ENCODE measurements at regions not wholly inside any gene's neighbourhood (a gene's known extent, or its start where the extent isn't known, plus 50 kb on each side); places are given as distances from the start of the nearest gene placed in this dataset.

GRCh38 chr2:184504252-184504651 lies 94.1 kb upstream of the ZNF804A start:
- TF ChIP-seq POLR2AphosphoS5 (IDR thresholded peaks at IDR 0.05) (no peak), POLR2A (IDR thresholded peaks at IDR 0.05) (no peak)
- TF ChIP-seq, protein P1, sequence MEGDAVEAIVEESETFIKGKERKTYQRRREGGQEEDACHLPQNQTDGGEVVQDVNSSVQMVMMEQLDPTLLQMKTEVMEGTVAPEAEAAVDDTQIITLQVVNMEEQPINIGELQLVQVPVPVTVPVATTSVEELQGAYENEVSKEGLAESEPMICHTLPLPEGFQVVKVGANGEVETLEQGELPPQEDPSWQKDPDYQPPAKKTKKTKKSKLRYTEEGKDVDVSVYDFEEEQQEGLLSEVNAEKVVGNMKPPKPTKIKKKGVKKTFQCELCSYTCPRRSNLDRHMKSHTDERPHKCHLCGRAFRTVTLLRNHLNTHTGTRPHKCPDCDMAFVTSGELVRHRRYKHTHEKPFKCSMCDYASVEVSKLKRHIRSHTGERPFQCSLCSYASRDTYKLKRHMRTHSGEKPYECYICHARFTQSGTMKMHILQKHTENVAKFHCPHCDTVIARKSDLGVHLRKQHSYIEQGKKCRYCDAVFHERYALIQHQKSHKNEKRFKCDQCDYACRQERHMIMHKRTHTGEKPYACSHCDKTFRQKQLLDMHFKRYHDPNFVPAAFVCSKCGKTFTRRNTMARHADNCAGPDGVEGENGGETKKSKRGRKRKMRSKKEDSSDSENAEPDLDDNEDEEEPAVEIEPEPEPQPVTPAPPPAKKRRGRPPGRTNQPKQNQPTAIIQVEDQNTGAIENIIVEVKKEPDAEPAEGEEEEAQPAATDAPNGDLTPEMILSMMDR (IDR thresholded peaks at IDR 0.05): no peak
- intact Hi-C loops (cut with DNase I): no loop called here
- Histone ChIP-seq H3K27me3 (replicated peaks; ENCODE audit: insufficient read depth) (no peaks in the 10 kb centered on the region), H3K9me3 (no peaks in the 10 kb centered on the region), H3K27ac (no peak overlapping the region), H3K4me3 (no peak overlapping the region), H3K4me1 (replicated peaks) (no peaks in the 10 kb centered on the region), H3K36me3 (no peaks in the 10 kb centered on the region)
- no peak for DNase-seq (ENCODE audit: low spot score)

GRCh38 chr2:184507254-184507653 lies 91.1 kb upstream of the ZNF804A start:
- H3K9me3 ChIP-seq: no peaks in the 10 kb centered on the region
- H3K4me3 ChIP-seq: no peak overlapping the region
- intact Hi-C loops (cut with DNase I): no loop called here
- WGBS: 61% methylated on average over 5 of the region's 5 CpGs
- no peaks in the 10 kb centered on the region for H3K36me3 ChIP-seq
- no peaks in the 10 kb centered on the region for H3K4me1 ChIP-seq (replicated peaks)
- TF ChIP-seq, protein P1 (IDR thresholded peaks at IDR 0.05): no peak
- TF ChIP-seq POLR2A (IDR thresholded peaks at IDR 0.05) (no peak), POLR2AphosphoS5 (IDR thresholded peaks at IDR 0.05) (no peak)
- no peak overlapping the region for H3K27ac ChIP-seq
- no peaks in the 10 kb centered on the region for H3K27me3 ChIP-seq (replicated peaks; ENCODE audit: insufficient read depth)
- DNase-seq (ENCODE audit: low spot score): no peak

GRCh38 chr2:184517402-184517801 lies 80.9 kb upstream of the ZNF804A start:
- no peaks in the 10 kb centered on the region for H3K27me3 ChIP-seq (replicated peaks; ENCODE audit: insufficient read depth)
- intact Hi-C loops (cut with DNase I): no loop called here

DNA sequence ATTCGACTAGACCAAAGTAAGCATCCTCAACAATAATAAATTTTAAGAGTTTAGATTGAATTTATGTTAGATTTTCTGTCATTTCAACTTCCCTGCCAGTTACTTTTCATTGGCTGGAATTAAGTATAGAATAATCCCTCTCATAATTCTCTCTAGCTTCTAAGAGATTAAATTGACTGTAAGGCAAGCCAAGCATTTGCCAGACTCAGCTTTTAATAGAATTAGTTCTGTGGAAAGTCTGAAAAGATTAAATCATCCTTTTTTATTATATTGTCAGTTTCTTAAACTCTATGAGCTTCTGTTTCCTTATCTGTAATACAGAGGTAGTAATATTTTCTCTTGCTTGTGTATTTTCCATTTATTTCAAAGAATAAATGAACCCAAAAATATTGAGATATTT lies 77.9 kb upstream of the ZNF804A start:
- Histone ChIP-seq H3K4me1 (replicated peaks) (no peaks in the 10 kb centered on the region), H3K9me3 (no peaks in the 10 kb centered on the region), H3K27ac (no peak overlapping the region), H3K27me3 (replicated peaks; ENCODE audit: insufficient read depth) (no peaks in the 10 kb centered on the region), H3K4me3 (no peak overlapping the region), H3K36me3 (no peaks in the 10 kb centered on the region)
- intact Hi-C loops (cut with DNase I): no loop called here
- WGBS: 55% methylated on average over 1 of the region's 1 CpG
- TF ChIP-seq POLR2A (IDR thresholded peaks at IDR 0.05) (no peak), POLR2AphosphoS5 (IDR thresholded peaks at IDR 0.05) (no peak)
- TF ChIP-seq, protein P1 (IDR thresholded peaks at IDR 0.05): no peak
- no peak for DNase-seq (ENCODE audit: low spot score)

More at GRCh38 chr2:184517402-184517801, 80.9 kb upstream of the ZNF804A start:
- DNase-seq (ENCODE audit: low spot score): no peak
- H3K27ac ChIP-seq: no peak overlapping the region
- no peak overlapping the region for H3K4me3 ChIP-seq
- no peaks in the 10 kb centered on the region for H3K4me1 ChIP-seq (replicated peaks)
- WGBS: 88% methylated on average over 1 of the region's 1 CpG
- H3K36me3 ChIP-seq: no peaks in the 10 kb centered on the region
- TF ChIP-seq POLR2A (IDR thresholded peaks at IDR 0.05) (no peak), POLR2AphosphoS5 (IDR thresholded peaks at IDR 0.05) (no peak)
- TF ChIP-seq, protein P1 (IDR thresholded peaks at IDR 0.05): no peak
- H3K9me3 ChIP-seq: no peaks in the 10 kb centered on the region

GRCh38 chr2:184523732-184524131 lies 74.6 kb upstream of the ZNF804A start:
- TF ChIP-seq POLR2A (IDR thresholded peaks at IDR 0.05) (no peak), POLR2AphosphoS5 (IDR thresholded peaks at IDR 0.05) (no peak)
- TF ChIP-seq, protein P1 (IDR thresholded peaks at IDR 0.05): no peak
- no peaks in the 10 kb centered on the region for H3K27me3 ChIP-seq (replicated peaks; ENCODE audit: insufficient read depth)
- DNase-seq (ENCODE audit: low spot score): no peak
- H3K27ac ChIP-seq: no peak overlapping the region
- H3K4me3 ChIP-seq: no peak overlapping the region
- H3K4me1 ChIP-seq (replicated peaks): no peaks in the 10 kb centered on the region
- intact Hi-C loops (cut with DNase I): no loop called here
- 84% methylated on average over 11 of the region's 11 CpGs for WGBS
- H3K9me3 ChIP-seq: no peaks in the 10 kb centered on the region
- no peaks in the 10 kb centered on the region for H3K36me3 ChIP-seq
